Endothelial cell of umbilical vein (primary cell): ENCODE measurements at regions not wholly inside any gene's neighbourhood (a gene's known extent, or its start where the extent isn't known, plus 50 kb on each side); places are given as distances from the start of the nearest gene placed in this dataset.

Source experiments
- BruUV-seq: library from RNA; stranded (reverse); fragments of 400-500 nt; replicated peaks from 2 replicates; lab custom pipeline; 2021; lab: Mats Ljungman, UMichigan
- CTCF ChIA-PET: fragments of 300-600, 350-600 bp; sonication (Branson Sonifier 250); formaldehyde crosslinking; loops from one replicate; lab custom pipeline; 2021; ENCODE audit warnings: antibody characterized with exemption, inconsistent platforms; lab: Charles Lee
- POLR2A ChIA-PET: fragments of 300-600, 350-600 bp; sonication (Branson Sonifier 250); formaldehyde crosslinking; loops from one replicate; lab custom pipeline; 2021; ENCODE audit warnings: antibody characterized with exemption, inconsistent platforms; lab: Charles Lee
- DNase-seq: peaks from one replicate; pipeline ENCODE4 v3.0.0-alpha.2; 2011; ENCODE audit warnings: low read depth, low spot score
- FAIRE-seq: peaks from 2 replicates; lab custom pipeline; 2011; peaks lifted over from hg19 to GRCh38; lab: Jason Lieb, UNC
- H2AFZ ChIP-seq: 2 replicates; pipeline ENCODE4 v1.6.0; 2012; ENCODE audit warnings: low read depth, low read length, control low read depth, inconsistent platforms
- H3K27ac ChIP-seq: 2 replicates; pipeline ENCODE4 v1.5.1; 2011; ENCODE audit warnings: low read depth, mild to moderate bottlenecking, control low read depth, low read length, moderate library complexity; ENCODE audit not compliant: insufficient read depth
- H3K27me3 ChIP-seq, 2 experiments: 2 replicates each; pipeline versions ENCODE4 v1.6.0 to v1.6.1; 2011; ENCODE audit warnings: low read length in 2 of 2, mixed read lengths in 1 of 2; ENCODE audit not compliant: control insufficient read depth in 2 of 2, insufficient read depth in 2 of 2
- H3K36me3 ChIP-seq, 2 experiments: 2 replicates in 1 of 2; 3 replicates in 1 of 2; pipeline ENCODE4 v1.5.1; 2011; ENCODE audit warnings: low read length in 2 of 2, mild to moderate bottlenecking in 1 of 2, moderate library complexity in 1 of 2; ENCODE audit not compliant: control insufficient read depth in 2 of 2, insufficient read depth in 2 of 2; ENCODE audit errors: extremely low read depth in 1 of 2
- H3K4me1 ChIP-seq: 3 replicates; pipeline ENCODE4 v1.5.1; 2011; ENCODE audit warnings: mild to moderate bottlenecking, low read length; ENCODE audit not compliant: control insufficient read depth, insufficient read depth; ENCODE audit errors: extremely low read depth
- H3K4me2 ChIP-seq: 2 replicates; pipeline ENCODE4 v1.6.1; 2011; ENCODE audit warnings: low read length, control low read depth, mixed read lengths; ENCODE audit not compliant: insufficient read depth
- H3K4me3 ChIP-seq, 3 experiments: fragments of 200-600 bp in 1 of 3; sonication (generic), shearing (Covaris generic) in 1 of 3; replicated peaks in 1 of 3; 2 replicates each; pipeline ENCODE4 v1.5.1; 2011 to 2016; ENCODE audit warnings: control low read depth in 3 of 3, low read length in 3 of 3, mild to moderate bottlenecking in 2 of 3, inconsistent platforms in 1 of 3, low read depth in 1 of 3, moderate library complexity in 1 of 3; ENCODE audit not compliant: insufficient read depth in 1 of 3
- H3K79me2 ChIP-seq: 2 replicates; pipeline ENCODE4 v1.6.0; 2012; ENCODE audit warnings: low read length, inconsistent platforms; ENCODE audit not compliant: control insufficient read depth, insufficient read depth
- H3K9ac ChIP-seq: replicated peaks from 2 replicates; pipeline ENCODE3; 2011; ENCODE audit warnings: low read length, control low read depth; ENCODE audit not compliant: insufficient read depth; ENCODE audit errors: extremely low read depth
- H3K9me1 ChIP-seq: replicated peaks from 3 replicates; pipeline ENCODE4 v1.6.0; 2011; ENCODE audit warnings: mild to moderate bottlenecking, low read length; ENCODE audit not compliant: control insufficient read depth, insufficient read depth; ENCODE audit errors: extremely low read depth
- H3K9me3 ChIP-seq: replicated peaks from 2 replicates; pipeline ENCODE4 v1.5.1; 2012; ENCODE audit warnings: low read length, inconsistent platforms; ENCODE audit not compliant: control insufficient read depth, insufficient read depth
- H4K20me1 ChIP-seq: replicated peaks from 2 replicates; pipeline ENCODE3; 2011; ENCODE audit warnings: mild to moderate bottlenecking, low read length; ENCODE audit not compliant: control insufficient read depth, insufficient read depth; ENCODE audit errors: extremely low read depth
- EZH2 ChIP-seq: IDR thresholded peaks from 2 replicates; pipeline ENCODE4 v1.6.1; 2012; ENCODE audit warnings: borderline replicate concordance, low read depth, mild to moderate bottlenecking, moderate library complexity, low read length, inconsistent platforms; ENCODE audit not compliant: severe bottlenecking
- GATA2 ChIP-seq: IDR thresholded peaks from 2 replicates; pipeline ENCODE4 v1.7.0; 2011; ENCODE audit warnings: low read depth, mild to moderate bottlenecking, moderate library complexity, mixed read lengths, low read length; ENCODE audit not compliant: insufficient read length, insufficient read depth
- JUN ChIP-seq: IDR thresholded peaks from 2 replicates; pipeline ENCODE4 v1.6.1; 2011; ENCODE audit warnings: borderline replicate concordance, low read depth; ENCODE audit not compliant: insufficient read length, insufficient read depth
- MYC ChIP-seq: IDR thresholded peaks from one replicate; pipeline ENCODE4 v1.6.1; 2011; ENCODE audit warnings: mild to moderate bottlenecking, low read depth, low read length
- POLR2A ChIP-seq: IDR thresholded peaks from 2 replicates; pipeline ENCODE4 v1.6.1; 2012; ENCODE audit warnings: low read depth, mild to moderate bottlenecking, control low read depth, low read length
- dilution Hi-C: fragments of 300-500 bp; cut with MboI; formaldehyde crosslinking; loops from one replicate; pipeline ENCODE4 v1.15.0; 2019; ENCODE audit warnings: low sequenced_read_pairs; ENCODE audit not compliant: extremely low pct_ligation_motif_present
- intact Hi-C: fragments of 100-400 bp; cut with micrococcal nuclease; formaldehyde crosslinking; loops from one replicate; pipeline ENCODE4 v1.10.0; 2022
- TF ChIP-seq, protein P1 (sequence below): IDR thresholded peaks from 2 replicates; pipeline ENCODE4 v1.6.1; 2011; ENCODE audit not compliant: insufficient read depth, insufficient read length
- TF ChIP-seq, protein P2 (sequence below), 2 donors: IDR thresholded peaks; 1 replicate in 1 of 2; 2 replicates in 1 of 2; pipeline ENCODE4 v1.5.1; 2011; ENCODE audit warnings: low read length in 2 of 2, mild to moderate bottlenecking in 2 of 2, moderate library complexity in 2 of 2, control low read depth in 1 of 2, inconsistent platforms in 1 of 2, low read depth in 1 of 2; ENCODE audit not compliant: insufficient read depth in 1 of 2; ENCODE audit errors: extremely low read depth in 1 of 2

DNA sequence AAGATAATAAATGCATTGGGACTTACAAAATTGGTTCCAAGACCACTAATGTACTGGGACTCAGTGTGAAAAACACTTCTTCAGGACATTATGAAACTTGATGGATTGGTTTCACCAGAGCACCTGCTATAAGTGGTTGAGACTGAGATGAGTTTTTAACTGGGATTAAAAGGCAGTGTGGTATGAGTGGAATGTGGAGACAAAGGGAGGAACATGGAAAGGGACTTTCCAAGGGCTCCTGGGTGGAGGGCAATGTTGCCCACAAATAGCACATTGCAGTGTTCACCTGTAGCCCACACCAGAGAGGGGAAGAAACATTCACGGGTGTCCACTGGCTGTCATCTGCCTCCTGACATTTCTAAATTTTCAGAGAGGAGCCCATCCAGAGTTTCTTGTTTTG is 253.3 kb upstream of the TANK start:
- Histone ChIP-seq H3K36me3 (no peaks in the 10 kb centered on the region), H3K4me3 (no peak overlapping the region), H3K9me3 (no peaks in the 10 kb centered on the region), H2AFZ (no peak overlapping the region), H3K79me2 (no peaks in the 10 kb centered on the region), H3K4me2 (no peak overlapping the region), H3K27ac (no peak overlapping the region), H4K20me1 (no peaks in the 10 kb centered on the region), H3K9me1 (peaks cover 2% of the 10 kb centered on the region), H3K9ac (no peak overlapping the region), H3K27me3 (no peaks in the 10 kb centered on the region), H3K4me1 (peaks cover 13% of the 10 kb centered on the region)
- CTCF ChIA-PET = no interaction called here
- no peak for FAIRE-seq
- dilution Hi-C loops = no loop called here
- intact Hi-C loops = no loop called here
- BruUV-seq = no TSS peak
- TF ChIP-seq POLR2A = no peak
- no peak for TF ChIP-seq EZH2
- TF ChIP-seq, protein P1, sequence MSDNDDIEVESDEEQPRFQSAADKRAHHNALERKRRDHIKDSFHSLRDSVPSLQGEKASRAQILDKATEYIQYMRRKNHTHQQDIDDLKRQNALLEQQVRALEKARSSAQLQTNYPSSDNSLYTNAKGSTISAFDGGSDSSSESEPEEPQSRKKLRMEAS = no peak
- TF ChIP-seq, protein P2, sequence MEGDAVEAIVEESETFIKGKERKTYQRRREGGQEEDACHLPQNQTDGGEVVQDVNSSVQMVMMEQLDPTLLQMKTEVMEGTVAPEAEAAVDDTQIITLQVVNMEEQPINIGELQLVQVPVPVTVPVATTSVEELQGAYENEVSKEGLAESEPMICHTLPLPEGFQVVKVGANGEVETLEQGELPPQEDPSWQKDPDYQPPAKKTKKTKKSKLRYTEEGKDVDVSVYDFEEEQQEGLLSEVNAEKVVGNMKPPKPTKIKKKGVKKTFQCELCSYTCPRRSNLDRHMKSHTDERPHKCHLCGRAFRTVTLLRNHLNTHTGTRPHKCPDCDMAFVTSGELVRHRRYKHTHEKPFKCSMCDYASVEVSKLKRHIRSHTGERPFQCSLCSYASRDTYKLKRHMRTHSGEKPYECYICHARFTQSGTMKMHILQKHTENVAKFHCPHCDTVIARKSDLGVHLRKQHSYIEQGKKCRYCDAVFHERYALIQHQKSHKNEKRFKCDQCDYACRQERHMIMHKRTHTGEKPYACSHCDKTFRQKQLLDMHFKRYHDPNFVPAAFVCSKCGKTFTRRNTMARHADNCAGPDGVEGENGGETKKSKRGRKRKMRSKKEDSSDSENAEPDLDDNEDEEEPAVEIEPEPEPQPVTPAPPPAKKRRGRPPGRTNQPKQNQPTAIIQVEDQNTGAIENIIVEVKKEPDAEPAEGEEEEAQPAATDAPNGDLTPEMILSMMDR (IDR thresholded peaks at IDR 0.05; ENCODE audit: extremely low read depth in 1 of 2, insufficient read depth in 1 of 2, low read depth in 1 of 2, low read length in 2 of 2) = no peak
- TF ChIP-seq MYC = no peak
- TF ChIP-seq JUN = no peak
- TF ChIP-seq GATA2 = no peak
- DNase-seq = no peak
- POLR2A ChIA-PET = no interaction called here
